ENCODE measurements at regions not wholly inside any gene's neighbourhood (a gene's known extent, or its start where the extent isn't known, plus 50 kb on each side); places are given as distances from the start of the nearest gene placed in this dataset.

GRCh38 chr20:17825252-17825959 lies 125.6 kb downstream of the BANF2 start:
- Histone ChIP-seq H2AK5ac (ENCODE audit: low read depth, low read length) (no peak overlapping the region), H3K18ac (ENCODE audit: low read length) (no peak overlapping the region), H3K79me1 (ENCODE audit: low read depth, low read length) (no peaks in the 10 kb centered on the region), H3K4me3 (ENCODE audit: low read length in 2 of 2) (no peak overlapping the region), H3K9ac (ENCODE audit: low read depth, low read length, poor library complexity) (no peak overlapping the region), H3K14ac (ENCODE audit: low read length) (no peak overlapping the region), H3K9me3 (replicated peaks in 1 of 2; ENCODE audit: control insufficient read depth in 2 of 2, insufficient read depth in 1 of 2, low read depth in 1 of 2, low read length in 2 of 2) (peaks cover 0 to 2% of the 10 kb centered on the region in 2 donors), H3K4me1 (ENCODE audit: control insufficient read depth in 2 of 2, insufficient read depth in 1 of 2, low read depth in 1 of 2, low read length in 2 of 2) (no peaks in the 10 kb centered on the region), H3K27ac (replicated peaks; ENCODE audit: low read length) (no peak overlapping the region), H3K23ac (ENCODE audit: low read depth, low read length, poor library complexity) (no peak overlapping the region), H2BK5ac (ENCODE audit: low read length) (no peak overlapping the region), H2BK15ac (ENCODE audit: low read length) (no peak overlapping the region), H2BK12ac (ENCODE audit: low read length) (no peak overlapping the region), H3K27me3 (ENCODE audit: control insufficient read depth in 3 of 3, insufficient read depth in 3 of 3, low read depth in 1 of 3, low read length in 3 of 3) (peaks cover 0 to 9% (median 0%) of the 10 kb centered on the region in 3 experiments), H3K36me3 (replicated peaks in 1 of 2; ENCODE audit: control insufficient read depth in 2 of 2, insufficient read depth in 2 of 2, low read length in 2 of 2) (no peaks in the 10 kb centered on the region), H2BK120ac (ENCODE audit: low read depth, low read length) (no peak overlapping the region), H3K4ac (ENCODE audit: low read length) (no peak overlapping the region), H4K91ac (ENCODE audit: low read depth, low read length, poor library complexity) (no peak overlapping the region), H2AFZ (ENCODE audit: low read length) (no peak overlapping the region), H4K8ac (ENCODE audit: low read depth, low read length) (no peak overlapping the region), H3K4me2 (ENCODE audit: insufficient read depth, low read length, poor library complexity, severe bottlenecking) (no peak overlapping the region)
- no peak for DNase-seq (ENCODE audit: low spot score)
- WGBS, 2 donors (ENCODE audit: extremely low coverage in 2 of 2, insufficient read length in 2 of 2, insufficient replicate concordance in 1 of 2) = no CpG with 5 or more reads among the region's 15 CpGs

- no peak overlapping the region for H3K27ac ChIP-seq (replicated peaks; ENCODE audit: low read length)
- no peak overlapping the region for H3K4ac ChIP-seq (ENCODE audit: low read length)
- H3K4me1 ChIP-seq (ENCODE audit: control insufficient read depth in 2 of 2, insufficient read depth in 1 of 2, low read depth in 1 of 2, low read length in 2 of 2) = no peaks in the 10 kb centered on the region
- H2BK120ac ChIP-seq (ENCODE audit: low read depth, low read length) = no peak overlapping the region
- WGBS, 2 donors (ENCODE audit: extremely low coverage in 2 of 2, insufficient read length in 2 of 2, insufficient replicate concordance in 1 of 2) = no CpG with 5 or more reads among the region's 7 CpGs
- H3K9me3 ChIP-seq (replicated peaks in 1 of 2; ENCODE audit: control insufficient read depth in 2 of 2, insufficient read depth in 1 of 2, low read depth in 1 of 2, low read length in 2 of 2) = peaks cover 0 to 2% of the 10 kb centered on the region in 2 donors
- H2BK15ac ChIP-seq (ENCODE audit: low read length) = no peak overlapping the region
- no peak overlapping the region for H2AFZ ChIP-seq (ENCODE audit: low read length)
- no peak overlapping the region for H3K14ac ChIP-seq (ENCODE audit: low read length)
- no peak overlapping the region for H2BK5ac ChIP-seq (ENCODE audit: low read length)
- no peak overlapping the region for H3K9ac ChIP-seq (ENCODE audit: low read depth, low read length, poor library complexity)
- no peak overlapping the region for H3K23ac ChIP-seq (ENCODE audit: low read depth, low read length, poor library complexity)
- H3K36me3 ChIP-seq (replicated peaks in 1 of 2; ENCODE audit: control insufficient read depth in 2 of 2, insufficient read depth in 2 of 2, low read length in 2 of 2) = no peaks in the 10 kb centered on the region
- no peak overlapping the region for H3K4me2 ChIP-seq (ENCODE audit: insufficient read depth, low read length, poor library complexity, severe bottlenecking)
- H3K27me3 ChIP-seq (ENCODE audit: control insufficient read depth in 3 of 3, insufficient read depth in 3 of 3, low read depth in 1 of 3, low read length in 3 of 3) = peaks cover 0 to 9% (median 0%) of the 10 kb centered on the region in 3 experiments
- no peak overlapping the region for H3K18ac ChIP-seq (ENCODE audit: low read length)
- no peak overlapping the region for H2BK12ac ChIP-seq (ENCODE audit: low read length)
- no peak for DNase-seq (ENCODE audit: low spot score)
- no peak overlapping the region for H4K91ac ChIP-seq (ENCODE audit: low read depth, low read length, poor library complexity)
- no peak overlapping the region for H3K4me3 ChIP-seq (ENCODE audit: low read length in 2 of 2)
- no peaks in the 10 kb centered on the region for H3K79me1 ChIP-seq (ENCODE audit: low read depth, low read length)
- H2AK5ac ChIP-seq (ENCODE audit: low read depth, low read length) = no peak overlapping the region
- H4K8ac ChIP-seq (ENCODE audit: low read depth, low read length) = no peak overlapping the region
Observed at GRCh38 chr20:17824676-17825251, 125.0 kb downstream of the BANF2 start.

GRCh38 chr20:17823409-17824144 lies 123.8 kb downstream of the BANF2 start:
- no peak overlapping the region for H3K23ac ChIP-seq (ENCODE audit: low read depth, low read length, poor library complexity)
- no peak overlapping the region for H4K8ac ChIP-seq (ENCODE audit: low read depth, low read length)
- no peak for DNase-seq (ENCODE audit: low spot score)
- H2BK12ac ChIP-seq (ENCODE audit: low read length) = no peak overlapping the region
- no peak overlapping the region for H3K4ac ChIP-seq (ENCODE audit: low read length)
- no peak overlapping the region for H2BK5ac ChIP-seq (ENCODE audit: low read length)
- no peak overlapping the region for H3K4me2 ChIP-seq (ENCODE audit: insufficient read depth, low read length, poor library complexity, severe bottlenecking)
- no peak overlapping the region for H3K4me3 ChIP-seq (ENCODE audit: low read length in 2 of 2)
- H2AK5ac ChIP-seq (ENCODE audit: low read depth, low read length) = no peak overlapping the region
- no peak overlapping the region for H2AFZ ChIP-seq (ENCODE audit: low read length)
- H3K4me1 ChIP-seq (ENCODE audit: control insufficient read depth in 2 of 2, insufficient read depth in 1 of 2, low read depth in 1 of 2, low read length in 2 of 2) = no peaks in the 10 kb centered on the region
- no CpG with 5 or more reads among the region's 10 CpGs for WGBS, 2 donors (ENCODE audit: extremely low coverage in 2 of 2, insufficient read length in 2 of 2, insufficient replicate concordance in 1 of 2)
- no peak overlapping the region for H2BK15ac ChIP-seq (ENCODE audit: low read length)
- peaks cover 0 to 9% (median 0%) of the 10 kb centered on the region in 3 experiments for H3K27me3 ChIP-seq (ENCODE audit: control insufficient read depth in 3 of 3, insufficient read depth in 3 of 3, low read depth in 1 of 3, low read length in 3 of 3)
- no peak overlapping the region for H3K14ac ChIP-seq (ENCODE audit: low read length)
- no peak overlapping the region for H4K91ac ChIP-seq (ENCODE audit: low read depth, low read length, poor library complexity)
- no peak overlapping the region for H2BK120ac ChIP-seq (ENCODE audit: low read depth, low read length)
- no peak overlapping the region for H3K27ac ChIP-seq (replicated peaks; ENCODE audit: low read length)
- no peaks in the 10 kb centered on the region for H3K36me3 ChIP-seq (replicated peaks in 1 of 2; ENCODE audit: control insufficient read depth in 2 of 2, insufficient read depth in 2 of 2, low read length in 2 of 2)
- no peak overlapping the region for H3K9ac ChIP-seq (ENCODE audit: low read depth, low read length, poor library complexity)
- no peaks in the 10 kb centered on the region for H3K79me1 ChIP-seq (ENCODE audit: low read depth, low read length)
- H3K9me3 ChIP-seq (replicated peaks in 1 of 2; ENCODE audit: control insufficient read depth in 2 of 2, insufficient read depth in 1 of 2, low read depth in 1 of 2, low read length in 2 of 2) = peaks cover 0 to 2% of the 10 kb centered on the region in 2 donors
- H3K18ac ChIP-seq (ENCODE audit: low read length) = no peak overlapping the region

Data from neuronal stem cell (in vitro differentiated cells).